Brain microvascular endothelial cell (primary cell): ENCODE measurements at regions not wholly inside any gene's neighbourhood (a gene's known extent, or its start where the extent isn't known, plus 50 kb on each side); places are given as distances from the start of the nearest gene placed in this dataset.

ENCODE experiments used
- DNase-seq: peaks from one replicate; pipeline ENCODE4 v3.0.0-alpha.2; 2020
- H3K27ac ChIP-seq: fragments of 250-450 bp; sonication (Bioruptor Pico); 2 replicates; pipeline ENCODE4 v1.5.1; 2020; ENCODE audit warnings: mild to moderate bottlenecking, moderate library complexity
- H3K27me3 ChIP-seq: fragments of 250-450 bp; sonication (Bioruptor Pico); replicated peaks from 2 replicates; pipeline ENCODE4 v1.5.1; 2020; ENCODE audit warnings: mild to moderate bottlenecking
- H3K36me3 ChIP-seq: fragments of 250-450 bp; sonication (Bioruptor Pico); replicated peaks from 2 replicates; pipeline ENCODE4 v1.5.1; 2020; ENCODE audit warnings: mild to moderate bottlenecking
- H3K4me3 ChIP-seq: 2 replicates; pipeline ENCODE4 v1.5.1; 2011; ENCODE audit warnings: low read depth, mild to moderate bottlenecking, control low read depth, low read length, moderate library complexity
- in situ Hi-C: cut with HindIII; loops from 2 replicates; pipeline ENCODE4 v1.10.0; 2017; ENCODE audit warnings: low sequenced_read_pairs, low pct_ligation_motif_present
- TF ChIP-seq, protein P1 (sequence below): IDR thresholded peaks from 2 replicates; pipeline ENCODE4 v1.5.1; 2011; ENCODE audit warnings: low read depth, mild to moderate bottlenecking, moderate library complexity, low read length, control low read depth, inconsistent platforms; ENCODE audit errors: missing control alignments

DNA sequence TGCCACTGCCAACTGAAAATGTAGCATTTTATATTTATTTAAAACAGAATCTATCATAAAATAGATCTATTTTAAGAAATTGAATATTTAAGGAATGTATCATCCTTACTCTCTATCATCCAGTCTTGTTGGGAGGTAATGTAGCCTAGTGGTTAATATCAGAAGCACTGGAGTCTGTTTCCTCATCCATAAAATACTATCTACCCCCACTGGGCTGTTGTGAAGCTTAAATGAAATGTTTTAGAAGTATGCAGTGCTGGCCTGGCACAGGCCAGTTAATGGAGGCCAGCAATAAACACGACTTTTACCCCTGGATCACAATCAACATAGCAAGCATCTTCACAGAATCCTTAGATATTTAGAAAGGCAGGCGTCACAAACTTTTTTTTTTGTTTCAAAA lies 188.0 kb downstream of the CAND1 start:
- TF ChIP-seq, protein P1, sequence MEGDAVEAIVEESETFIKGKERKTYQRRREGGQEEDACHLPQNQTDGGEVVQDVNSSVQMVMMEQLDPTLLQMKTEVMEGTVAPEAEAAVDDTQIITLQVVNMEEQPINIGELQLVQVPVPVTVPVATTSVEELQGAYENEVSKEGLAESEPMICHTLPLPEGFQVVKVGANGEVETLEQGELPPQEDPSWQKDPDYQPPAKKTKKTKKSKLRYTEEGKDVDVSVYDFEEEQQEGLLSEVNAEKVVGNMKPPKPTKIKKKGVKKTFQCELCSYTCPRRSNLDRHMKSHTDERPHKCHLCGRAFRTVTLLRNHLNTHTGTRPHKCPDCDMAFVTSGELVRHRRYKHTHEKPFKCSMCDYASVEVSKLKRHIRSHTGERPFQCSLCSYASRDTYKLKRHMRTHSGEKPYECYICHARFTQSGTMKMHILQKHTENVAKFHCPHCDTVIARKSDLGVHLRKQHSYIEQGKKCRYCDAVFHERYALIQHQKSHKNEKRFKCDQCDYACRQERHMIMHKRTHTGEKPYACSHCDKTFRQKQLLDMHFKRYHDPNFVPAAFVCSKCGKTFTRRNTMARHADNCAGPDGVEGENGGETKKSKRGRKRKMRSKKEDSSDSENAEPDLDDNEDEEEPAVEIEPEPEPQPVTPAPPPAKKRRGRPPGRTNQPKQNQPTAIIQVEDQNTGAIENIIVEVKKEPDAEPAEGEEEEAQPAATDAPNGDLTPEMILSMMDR, result no peak
- Histone ChIP-seq H3K27ac (no peak overlapping the region), H3K27me3 (no peaks in the 10 kb centered on the region), H3K4me3 (no peak overlapping the region), H3K36me3 (no peaks in the 10 kb centered on the region)
- no peak for DNase-seq
- in situ Hi-C loops, result no loop called here

GRCh38 chr12:67457778-67458665 lies 188.9 kb downstream of the CAND1 start:
- TF ChIP-seq, protein P1, result peak; percentile 60
- in situ Hi-C loops, result no loop called here
- Histone ChIP-seq H3K36me3 (no peaks in the 10 kb centered on the region), H3K27ac (no peak overlapping the region), H3K27me3 (no peaks in the 10 kb centered on the region), H3K4me3 (no peak overlapping the region)
- no peak for DNase-seq

DNA sequence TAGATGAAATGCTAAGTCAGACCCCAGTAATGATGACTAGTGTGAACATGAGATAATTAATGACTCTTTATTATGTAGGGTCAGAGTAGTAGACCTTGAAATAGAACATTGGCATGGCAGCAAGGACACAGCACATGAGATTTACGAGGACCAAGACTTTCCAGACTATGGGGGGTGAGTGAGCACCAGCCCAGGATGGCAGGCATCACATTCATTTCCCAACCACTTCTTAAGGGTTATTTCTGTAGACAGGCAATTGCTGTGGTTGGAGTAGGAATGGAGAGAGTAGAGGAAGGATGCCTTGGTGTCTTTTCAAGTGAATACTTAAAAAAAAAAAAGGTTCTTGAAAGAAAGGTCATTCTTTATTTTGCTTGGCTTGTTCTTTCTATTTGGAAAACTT lies 189.4 kb upstream of the DYRK2 start:
- Histone ChIP-seq H3K27me3 (no peaks in the 10 kb centered on the region), H3K36me3 (no peaks in the 10 kb centered on the region), H3K27ac (no peak overlapping the region), H3K4me3 (no peak overlapping the region)
- in situ Hi-C loops, result no loop called here
- DNase-seq, result no peak
- TF ChIP-seq, protein P1, result no peak

GRCh38 chr12:67459578-67459977 lies 189.0 kb upstream of the DYRK2 start:
- no peak overlapping the region for H3K4me3 ChIP-seq
- DNase-seq, result no peak
- H3K27ac ChIP-seq, result no peak overlapping the region
- TF ChIP-seq, protein P1, result no peak
- H3K27me3 ChIP-seq, result no peaks in the 10 kb centered on the region
- no peaks in the 10 kb centered on the region for H3K36me3 ChIP-seq
- in situ Hi-C loops, result no loop called here

DNA sequence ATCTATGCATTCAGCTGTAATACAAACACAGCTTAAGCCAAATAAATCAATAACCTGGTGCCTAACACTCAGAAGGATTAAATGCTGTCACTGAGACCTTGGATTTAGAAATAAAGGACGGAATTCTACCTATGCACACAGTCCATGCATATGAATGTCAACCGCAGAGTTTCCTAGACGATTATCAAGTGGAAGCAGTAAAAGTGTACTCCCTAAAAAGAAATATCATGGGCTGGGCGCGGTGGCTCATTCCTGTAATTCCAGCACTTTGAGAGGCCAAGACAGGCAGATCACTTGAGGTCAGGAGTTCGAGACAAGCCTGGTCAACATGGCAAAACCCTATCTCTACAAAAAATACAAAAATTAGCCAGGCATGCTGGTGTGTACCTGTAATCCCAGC lies 188.2 kb upstream of the DYRK2 start:
- Histone ChIP-seq H3K27me3 (no peaks in the 10 kb centered on the region), H3K36me3 (no peaks in the 10 kb centered on the region), H3K27ac (no peak overlapping the region), H3K4me3 (no peak overlapping the region)
- in situ Hi-C loops, result no loop called here
- DNase-seq, result no peak
- TF ChIP-seq, protein P1, result no peak
